ENCODE measurements at regions not wholly inside any gene's neighbourhood (a gene's known extent, or its start where the extent isn't known, plus 50 kb on each side); places are given as distances from the start of the nearest gene placed in this dataset.

- no peaks in the 10 kb centered on the region for H3K36me3 ChIP-seq
- no peak overlapping the region for H3K9ac ChIP-seq (ENCODE audit: low read depth in 2 of 2, low read length in 2 of 2)
- intact Hi-C loops (cut with DNase I) = no loop called here
- no peak overlapping the region for H3K27ac ChIP-seq
- no peak for TF ChIP-seq CTCF (IDR thresholded peaks at IDR 0.05)
- no peaks in the 10 kb centered on the region for H3K27me3 ChIP-seq
- H3K9me3 ChIP-seq = no peaks in the 10 kb centered on the region
- DNase-seq = no peak
- H3K4me3 ChIP-seq = no peak overlapping the region
- H3K4me1 ChIP-seq = no peaks in the 10 kb centered on the region
Measured at GRCh38 chr7:118129041-118129795, 54.7 kb upstream of the LSM8 start.

GRCh38 chr7:118132764-118133163 lies 51.2 kb upstream of the LSM8 start:
- DNase-seq = no peak
- H3K4me1 ChIP-seq = no peaks in the 10 kb centered on the region
- H3K9me3 ChIP-seq = no peaks in the 10 kb centered on the region
- no peaks in the 10 kb centered on the region for H3K27me3 ChIP-seq
- no peaks in the 10 kb centered on the region for H3K36me3 ChIP-seq
- no peak overlapping the region for H3K4me3 ChIP-seq
- intact Hi-C loops (cut with DNase I) = no loop called here
- no peak overlapping the region for H3K27ac ChIP-seq
- no peak overlapping the region for H3K9ac ChIP-seq (ENCODE audit: low read depth in 2 of 2, low read length in 2 of 2)
- no peak for TF ChIP-seq CTCF (IDR thresholded peaks at IDR 0.05)

All from colonic mucosa (tissue), 4 donors.